OCI-LY1 (cell line): ENCODE measurements at regions not wholly inside any gene's neighbourhood (a gene's known extent, or its start where the extent isn't known, plus 50 kb on each side); places are given as distances from the start of the nearest gene placed in this dataset.

Experiments
- CTCF ChIP-seq: fragments of 200-600 bp; sonication (generic), shearing (Covaris generic); IDR thresholded peaks from 2 replicates; pipeline ENCODE4 v1.5.1; 2017; ENCODE audit warnings: mild to moderate bottlenecking, antibody characterized with exemption, low read length, moderate library complexity, mixed read lengths
- EZH2 ChIP-seq: fragments of 200-600 bp; sonication (generic), shearing (Covaris generic); IDR thresholded peaks from 2 replicates; pipeline ENCODE4 v1.8.0; 2017; ENCODE audit warnings: borderline replicate concordance, mixed run types, mild to moderate bottlenecking, antibody characterized with exemption, low read length, moderate library complexity, mixed read lengths

GRCh38 chr13:62171697-62172096 is 756.0 kb upstream of the PCDH20 start:
- TF ChIP-seq CTCF, result no peak
- no peak for TF ChIP-seq EZH2
